GM21576 (cell line): ENCODE measurements at regions not wholly inside any gene's neighbourhood (a gene's known extent, or its start where the extent isn't known, plus 50 kb on each side); places are given as distances from the start of the nearest gene placed in this dataset.
"Not testable (repeated sequence)": the region's sequence is repeated elsewhere in the genome, so short reads cannot be mapped to it uniquely, and the experiment has no call there.

Source experiments
- ATAC-seq: cut with Tn5 transposase; IDR thresholded peaks from one replicate; pipeline ENCODE4 v1.9.1; 2021; ENCODE audit warnings: mild to moderate bottlenecking, moderate library complexity; ENCODE audit not compliant: unreplicated experiment

GRCh38 chr5:40355181-40355580 lies 324.5 kb upstream of the PTGER4 start:
- no peak for ATAC-seq

GRCh38 chr5:40354171-40354570 lies 325.5 kb upstream of the PTGER4 start:
- no peak for ATAC-seq

- no peak for ATAC-seq
These were observed 326.3 kb upstream of the PTGER4 start for GRCh38 chr5:40353442-40353841.

GRCh38 chr5:40347981-40348725 lies 331.6 kb upstream of the PTGER4 start:
- no peak for ATAC-seq

GRCh38 chr5:40346901-40347300 lies 332.8 kb upstream of the PTGER4 start:
- ATAC-seq = no peak

GRCh38 chr5:40338434-40338833 lies 341.3 kb upstream of the PTGER4 start:
- ATAC-seq = not testable (repeated sequence)

GRCh38 chr5:40334242-40334635 lies 345.5 kb upstream of the PTGER4 start:
- no peak for ATAC-seq

- ATAC-seq = no peak
These were observed 346.1 kb upstream of the PTGER4 start for GRCh38 chr5:40333459-40334241.

GRCh38 chr5:40332970-40333369 lies 346.7 kb upstream of the PTGER4 start:
- no peak for ATAC-seq

GRCh38 chr5:40331616-40332015 lies 348.1 kb upstream of the PTGER4 start:
- no peak for ATAC-seq

- no peak for ATAC-seq
These were observed 358.2 kb upstream of the PTGER4 start for GRCh38 chr5:40321514-40321913.

GRCh38 chr5:40318395-40318794 lies 361.3 kb upstream of the PTGER4 start:
- ATAC-seq = no peak

GRCh38 chr5:40317023-40317422 lies 362.7 kb upstream of the PTGER4 start:
- ATAC-seq = no peak

- no peak for ATAC-seq
These were observed 364.6 kb upstream of the PTGER4 start for GRCh38 chr5:40315126-40315525.

- ATAC-seq = no peak
These were observed 365.4 kb upstream of the PTGER4 start for GRCh38 chr5:40314275-40314674.

- ATAC-seq = no peak
These were observed 367.5 kb upstream of the PTGER4 start for GRCh38 chr5:40312205-40312604.

- no peak for ATAC-seq
These were observed 369.9 kb upstream of the PTGER4 start for GRCh38 chr5:40309851-40310250.

GRCh38 chr5:40308867-40309266 lies 370.8 kb upstream of the PTGER4 start:
- ATAC-seq = no peak

- ATAC-seq = no peak
These were observed 371.8 kb upstream of the PTGER4 start for GRCh38 chr5:40307920-40308319.

GRCh38 chr5:40306869-40307487 lies 372.7 kb upstream of the PTGER4 start:
- no peak for ATAC-seq

- ATAC-seq = no peak
These were observed 387.7 kb upstream of the PTGER4 start for GRCh38 chr5:40292006-40292405.

- ATAC-seq = no peak
These were observed 388.4 kb upstream of the PTGER4 start for GRCh38 chr5:40291338-40291737.
